ENCODE measurements at regions not wholly inside any gene's neighbourhood (a gene's known extent, or its start where the extent isn't known, plus 50 kb on each side); places are given as distances from the start of the nearest gene placed in this dataset.

- TF ChIP-seq CTCF (IDR thresholded peaks at IDR 0.05) (no peak), POLR2A (IDR thresholded peaks at IDR 0.05) (no peak), EP300 (IDR thresholded peaks at IDR 0.05) (no peak)
These were observed 171.9 kb downstream of the SEC61B start for GRCh38 chr9:99393993-99394392.
